ENCODE measurements at regions not wholly inside any gene's neighbourhood (a gene's known extent, or its start where the extent isn't known, plus 50 kb on each side); places are given as distances from the start of the nearest gene placed in this dataset.

DNA sequence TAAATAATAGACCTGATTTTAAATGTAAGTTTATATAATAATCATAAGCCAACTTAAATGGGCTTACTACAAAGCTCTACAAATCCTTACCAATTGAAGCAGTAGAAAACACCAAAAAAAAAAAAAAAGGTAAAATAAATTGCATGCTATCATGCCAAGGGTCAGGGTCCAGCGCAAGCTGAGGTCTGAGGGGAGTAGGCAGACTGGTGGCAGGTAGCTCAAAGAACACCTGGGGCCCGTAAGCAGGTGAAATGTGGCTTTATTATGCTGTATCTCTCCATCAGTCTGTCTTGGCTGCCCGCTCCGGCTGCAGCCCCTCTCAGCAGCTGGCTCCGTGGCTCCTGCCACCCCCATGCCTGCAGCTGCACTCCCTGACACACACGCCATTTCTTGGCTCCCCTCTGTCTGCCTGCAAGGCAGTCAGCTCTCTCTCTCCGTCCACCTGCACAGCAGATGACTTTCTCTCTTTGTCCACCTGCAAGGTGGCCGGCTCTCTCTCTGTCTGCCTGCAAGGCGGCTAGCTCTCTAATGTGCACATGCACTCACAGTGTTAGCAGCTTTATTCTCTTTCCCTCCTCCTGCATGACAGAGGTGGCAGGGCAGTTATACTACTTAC is 209.4 kb upstream of the UGT8 start:
- no peak overlapping the region for H3K4me3 ChIP-seq (ENCODE audit: low read length)
- no peaks in the 10 kb centered on the region for H3K79me2 ChIP-seq (replicated peaks; ENCODE audit: insufficient read depth, low read length)
- no peaks in the 10 kb centered on the region for H4K20me1 ChIP-seq (ENCODE audit: insufficient read depth)
- H3K9me2 ChIP-seq (ENCODE audit: insufficient read depth, low read length): no peaks in the 10 kb centered on the region
- no peak overlapping the region for H3K9ac ChIP-seq (ENCODE audit: low read length)
- H3K9me3 ChIP-seq (ENCODE audit: low read length): no peaks in the 10 kb centered on the region
- no peak overlapping the region for H3K27ac ChIP-seq (ENCODE audit: low read length)
- no peaks in the 10 kb centered on the region for H3F3A ChIP-seq (ENCODE audit: insufficient read depth, low read length, poor library complexity, severe bottlenecking)
- H2AFZ ChIP-seq (ENCODE audit: low read depth, low read length): no peak overlapping the region
- H3K4me2 ChIP-seq (ENCODE audit: low read length): no peak overlapping the region
- H3K36me3 ChIP-seq (ENCODE audit: insufficient read depth, low read length): no peaks in the 10 kb centered on the region
- TF ChIP-seq, protein P1, sequence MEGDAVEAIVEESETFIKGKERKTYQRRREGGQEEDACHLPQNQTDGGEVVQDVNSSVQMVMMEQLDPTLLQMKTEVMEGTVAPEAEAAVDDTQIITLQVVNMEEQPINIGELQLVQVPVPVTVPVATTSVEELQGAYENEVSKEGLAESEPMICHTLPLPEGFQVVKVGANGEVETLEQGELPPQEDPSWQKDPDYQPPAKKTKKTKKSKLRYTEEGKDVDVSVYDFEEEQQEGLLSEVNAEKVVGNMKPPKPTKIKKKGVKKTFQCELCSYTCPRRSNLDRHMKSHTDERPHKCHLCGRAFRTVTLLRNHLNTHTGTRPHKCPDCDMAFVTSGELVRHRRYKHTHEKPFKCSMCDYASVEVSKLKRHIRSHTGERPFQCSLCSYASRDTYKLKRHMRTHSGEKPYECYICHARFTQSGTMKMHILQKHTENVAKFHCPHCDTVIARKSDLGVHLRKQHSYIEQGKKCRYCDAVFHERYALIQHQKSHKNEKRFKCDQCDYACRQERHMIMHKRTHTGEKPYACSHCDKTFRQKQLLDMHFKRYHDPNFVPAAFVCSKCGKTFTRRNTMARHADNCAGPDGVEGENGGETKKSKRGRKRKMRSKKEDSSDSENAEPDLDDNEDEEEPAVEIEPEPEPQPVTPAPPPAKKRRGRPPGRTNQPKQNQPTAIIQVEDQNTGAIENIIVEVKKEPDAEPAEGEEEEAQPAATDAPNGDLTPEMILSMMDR (IDR thresholded peaks at IDR 0.05; ENCODE audit: poor library complexity, severe bottlenecking): no peak
- no peak for TF ChIP-seq EZH2 (IDR thresholded peaks at IDR 0.05; ENCODE audit: borderline replicate concordance, insufficient read depth, low read length, poor library complexity, severe bottlenecking)
- no peak for TF ChIP-seq MXI1 (conservative IDR thresholded peaks at IDR 0.05; ENCODE audit: poor library complexity, severe bottlenecking)
- no peak for TF ChIP-seq POLR2AphosphoS5 (IDR thresholded peaks at IDR 0.05)
- TF ChIP-seq, protein P2, sequence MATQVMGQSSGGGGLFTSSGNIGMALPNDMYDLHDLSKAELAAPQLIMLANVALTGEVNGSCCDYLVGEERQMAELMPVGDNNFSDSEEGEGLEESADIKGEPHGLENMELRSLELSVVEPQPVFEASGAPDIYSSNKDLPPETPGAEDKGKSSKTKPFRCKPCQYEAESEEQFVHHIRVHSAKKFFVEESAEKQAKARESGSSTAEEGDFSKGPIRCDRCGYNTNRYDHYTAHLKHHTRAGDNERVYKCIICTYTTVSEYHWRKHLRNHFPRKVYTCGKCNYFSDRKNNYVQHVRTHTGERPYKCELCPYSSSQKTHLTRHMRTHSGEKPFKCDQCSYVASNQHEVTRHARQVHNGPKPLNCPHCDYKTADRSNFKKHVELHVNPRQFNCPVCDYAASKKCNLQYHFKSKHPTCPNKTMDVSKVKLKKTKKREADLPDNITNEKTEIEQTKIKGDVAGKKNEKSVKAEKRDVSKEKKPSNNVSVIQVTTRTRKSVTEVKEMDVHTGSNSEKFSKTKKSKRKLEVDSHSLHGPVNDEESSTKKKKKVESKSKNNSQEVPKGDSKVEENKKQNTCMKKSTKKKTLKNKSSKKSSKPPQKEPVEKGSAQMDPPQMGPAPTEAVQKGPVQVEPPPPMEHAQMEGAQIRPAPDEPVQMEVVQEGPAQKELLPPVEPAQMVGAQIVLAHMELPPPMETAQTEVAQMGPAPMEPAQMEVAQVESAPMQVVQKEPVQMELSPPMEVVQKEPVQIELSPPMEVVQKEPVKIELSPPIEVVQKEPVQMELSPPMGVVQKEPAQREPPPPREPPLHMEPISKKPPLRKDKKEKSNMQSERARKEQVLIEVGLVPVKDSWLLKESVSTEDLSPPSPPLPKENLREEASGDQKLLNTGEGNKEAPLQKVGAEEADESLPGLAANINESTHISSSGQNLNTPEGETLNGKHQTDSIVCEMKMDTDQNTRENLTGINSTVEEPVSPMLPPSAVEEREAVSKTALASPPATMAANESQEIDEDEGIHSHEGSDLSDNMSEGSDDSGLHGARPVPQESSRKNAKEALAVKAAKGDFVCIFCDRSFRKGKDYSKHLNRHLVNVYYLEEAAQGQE (IDR thresholded peaks at IDR 0.05; ENCODE audit: borderline replicate concordance): no peak
- no peak for TF ChIP-seq RAD21 (conservative IDR thresholded peaks at IDR 0.05)
- TF ChIP-seq SMC3 (conservative IDR thresholded peaks at IDR 0.05; ENCODE audit: poor library complexity): no peak
- no peak for TF ChIP-seq EP300 (conservative IDR thresholded peaks at IDR 0.05; ENCODE audit: poor library complexity, severe bottlenecking)
- no peak for TF ChIP-seq TAF1 (IDR thresholded peaks at IDR 0.05; ENCODE audit: low read depth)
- no peaks in the 10 kb centered on the region for H3K27me3 ChIP-seq (ENCODE audit: insufficient read depth, low read depth, low read length)

DNA sequence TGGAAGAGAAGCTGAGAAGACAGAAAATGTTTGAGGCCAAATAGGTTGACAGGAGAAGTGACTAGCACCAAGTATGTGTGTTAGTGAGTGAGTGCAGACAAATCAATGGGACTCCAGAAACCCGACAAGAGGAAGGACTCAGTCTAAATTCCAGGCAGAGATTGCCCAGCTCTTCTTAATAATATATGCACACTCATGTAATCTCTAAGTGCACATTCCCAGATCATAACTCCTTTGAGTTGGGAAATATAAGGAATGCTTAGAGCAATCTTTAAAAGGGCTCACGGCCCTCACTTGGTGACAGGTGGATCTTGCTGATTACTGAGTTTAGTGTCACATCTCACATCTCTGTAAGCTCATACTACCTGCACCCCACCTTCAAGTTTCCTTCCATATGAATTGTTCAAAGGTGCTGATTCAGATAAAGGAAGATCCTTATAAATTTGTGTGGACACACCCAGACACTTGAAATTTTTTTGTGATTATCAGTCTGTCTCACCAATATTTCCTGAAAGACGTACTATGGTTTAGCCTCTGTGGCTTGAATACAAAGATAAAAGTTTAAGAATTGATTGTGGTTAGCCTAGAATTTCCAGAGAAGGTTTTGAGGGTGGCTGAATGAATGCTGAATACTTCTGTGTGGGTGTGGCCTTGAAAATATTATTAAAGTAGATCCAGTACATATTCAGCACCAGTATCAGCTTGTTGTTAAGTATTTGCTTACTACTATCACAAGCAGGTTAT is 205.1 kb upstream of the UGT8 start:
- no peak overlapping the region for H2AFZ ChIP-seq (ENCODE audit: low read depth, low read length)
- no peak overlapping the region for H3K27ac ChIP-seq (ENCODE audit: low read length)
- H3K9ac ChIP-seq (ENCODE audit: low read length): no peak overlapping the region
- H3K79me2 ChIP-seq (replicated peaks; ENCODE audit: insufficient read depth, low read length): no peaks in the 10 kb centered on the region
- H3K27me3 ChIP-seq (ENCODE audit: insufficient read depth, low read depth, low read length): no peaks in the 10 kb centered on the region
- H3K36me3 ChIP-seq (ENCODE audit: insufficient read depth, low read length): no peaks in the 10 kb centered on the region
- TF ChIP-seq MXI1 (conservative IDR thresholded peaks at IDR 0.05; ENCODE audit: poor library complexity, severe bottlenecking): no peak
- TF ChIP-seq RAD21 (conservative IDR thresholded peaks at IDR 0.05): no peak
- no peak for TF ChIP-seq POLR2AphosphoS5 (IDR thresholded peaks at IDR 0.05)
- TF ChIP-seq, protein P2 (IDR thresholded peaks at IDR 0.05; ENCODE audit: borderline replicate concordance): no peak
- TF ChIP-seq, protein P1 (IDR thresholded peaks at IDR 0.05; ENCODE audit: poor library complexity, severe bottlenecking): no peak
- no peak for TF ChIP-seq TAF1 (IDR thresholded peaks at IDR 0.05; ENCODE audit: low read depth)
- no peaks in the 10 kb centered on the region for H4K20me1 ChIP-seq (ENCODE audit: insufficient read depth)
- H3K4me3 ChIP-seq (ENCODE audit: low read length): no peak overlapping the region
- H3K9me3 ChIP-seq (ENCODE audit: low read length): no peaks in the 10 kb centered on the region
- H3K9me2 ChIP-seq (ENCODE audit: insufficient read depth, low read length): no peaks in the 10 kb centered on the region
- H3F3A ChIP-seq (ENCODE audit: insufficient read depth, low read length, poor library complexity, severe bottlenecking): no peaks in the 10 kb centered on the region
- no peak overlapping the region for H3K4me2 ChIP-seq (ENCODE audit: low read length)
